ENCODE measurements at regions not wholly inside any gene's neighbourhood (a gene's known extent, or its start where the extent isn't known, plus 50 kb on each side); places are given as distances from the start of the nearest gene placed in this dataset.

DNA sequence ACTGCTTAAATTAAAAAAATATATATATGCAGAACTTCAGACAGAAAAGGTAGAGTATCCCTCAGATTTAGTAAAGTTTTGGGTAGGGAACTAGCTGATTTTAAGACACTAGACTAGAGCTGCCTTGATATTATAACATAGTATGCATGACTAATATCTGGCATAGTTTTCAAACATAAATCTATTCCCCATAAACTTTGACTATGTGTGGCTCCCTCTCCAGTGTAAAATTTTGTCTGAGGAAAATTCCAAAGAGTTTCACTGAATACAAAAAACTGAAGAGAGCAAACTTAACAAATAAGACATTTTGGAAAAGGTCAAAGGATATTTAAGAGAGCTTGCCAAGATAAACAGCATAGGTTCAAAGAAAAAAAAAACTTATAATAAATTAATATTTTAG is 66.2 kb upstream of the ZNF462 start:
- DNase-seq = no peak

DNA sequence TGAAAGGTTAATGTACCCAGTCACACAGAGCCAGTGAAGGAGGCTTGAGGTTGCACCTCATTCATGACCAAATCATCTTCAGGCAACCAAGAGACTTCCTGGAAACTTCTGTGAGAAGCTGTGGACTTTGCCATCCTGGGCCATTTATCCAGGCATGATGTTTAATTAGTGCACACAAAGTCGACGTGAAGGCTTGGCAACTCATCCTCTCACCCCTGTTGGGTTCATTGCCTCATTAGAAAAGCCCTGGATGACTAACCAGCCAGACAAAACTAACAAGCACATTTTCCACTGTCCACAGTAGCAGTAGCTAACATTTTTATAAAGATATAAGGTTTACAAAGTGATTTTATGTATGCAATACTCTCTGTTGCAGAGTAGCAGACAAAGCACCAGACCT is 65.7 kb upstream of the ZNF462 start:
- DNase-seq = no peak

DNA sequence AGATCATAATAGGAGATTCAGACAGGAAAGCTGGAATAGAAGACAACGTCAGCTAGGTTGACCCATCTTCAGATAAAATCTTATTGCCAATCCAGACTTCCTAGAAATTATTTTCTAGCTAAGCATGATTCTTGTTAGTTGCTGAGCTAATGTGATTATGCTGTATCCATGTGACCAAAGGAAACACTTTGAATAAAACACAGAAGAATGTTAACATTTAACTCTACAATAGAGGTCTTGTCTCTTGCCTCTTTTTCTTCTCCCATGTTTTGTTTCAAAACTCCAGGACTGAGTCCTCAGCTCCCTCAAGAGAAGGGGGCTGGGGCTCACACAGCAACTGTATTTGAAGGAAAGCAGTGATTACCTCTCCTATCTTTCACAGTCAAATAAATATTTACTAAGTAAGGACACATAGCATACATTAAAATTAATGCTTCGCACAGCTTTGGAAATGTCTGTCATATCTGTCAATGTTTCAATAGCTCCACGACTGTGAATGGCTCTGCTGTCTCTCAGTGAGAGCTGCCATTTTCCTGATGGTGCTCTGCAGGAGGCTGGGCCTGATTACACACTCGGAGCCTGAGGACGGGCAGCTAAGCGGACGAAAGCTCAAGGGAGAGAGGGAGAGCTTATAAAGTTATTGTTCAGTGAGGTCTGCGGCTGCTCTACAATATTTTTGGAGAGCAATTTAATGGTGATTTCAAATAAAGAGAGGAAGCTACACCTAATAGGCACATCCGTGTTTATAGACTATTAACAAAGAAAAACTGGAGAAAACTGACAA is 64.8 kb upstream of the ZNF462 start:
- DNase-seq = no peak

DNA sequence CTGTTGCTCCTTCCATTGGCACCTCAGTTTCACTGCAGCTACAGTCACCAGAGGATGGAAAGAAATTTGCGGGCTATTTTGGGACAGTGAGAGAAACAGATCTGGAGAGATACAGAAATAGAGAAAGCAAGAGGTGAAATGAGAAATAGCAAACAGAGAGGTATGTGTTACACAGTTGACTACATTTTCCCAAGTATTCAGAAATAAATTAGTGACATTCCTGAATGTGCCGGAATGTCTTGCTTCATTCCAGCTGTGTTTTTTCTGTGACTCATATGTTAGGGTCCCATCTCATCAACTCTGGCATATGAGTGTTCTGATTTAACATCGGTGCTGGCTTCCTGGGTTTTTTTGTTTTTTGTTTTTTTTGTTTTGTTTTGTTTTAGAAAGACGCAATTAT is 63.8 kb upstream of the ZNF462 start:
- no peak for DNase-seq

DNA sequence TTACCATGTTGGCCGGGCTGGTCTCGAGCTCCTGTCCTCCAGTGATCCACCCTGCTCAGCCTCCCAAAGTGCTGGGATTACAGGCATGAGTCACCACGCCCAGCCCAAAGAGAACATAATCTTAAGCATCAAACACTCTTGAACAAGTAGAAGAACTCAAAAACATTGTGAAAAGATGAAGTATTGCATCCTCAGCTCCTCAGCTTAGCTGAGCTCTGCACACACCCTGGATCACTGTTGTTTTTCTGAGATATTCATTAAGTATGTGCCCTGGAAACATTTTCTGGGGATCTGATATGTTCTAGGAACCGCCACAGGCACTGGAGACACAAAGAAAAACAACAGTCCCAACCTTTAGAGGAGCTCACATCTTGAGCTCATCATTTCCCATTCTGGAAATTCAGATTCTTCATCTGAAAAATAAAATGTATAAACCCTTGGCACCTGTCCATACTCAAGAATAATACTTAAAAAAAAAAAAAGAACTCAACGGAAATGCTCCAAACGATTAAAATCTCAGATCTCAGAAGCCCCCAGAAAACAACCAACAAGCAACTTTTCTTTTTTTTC is 62.2 kb upstream of the ZNF462 start:
- no peak for DNase-seq

DNA sequence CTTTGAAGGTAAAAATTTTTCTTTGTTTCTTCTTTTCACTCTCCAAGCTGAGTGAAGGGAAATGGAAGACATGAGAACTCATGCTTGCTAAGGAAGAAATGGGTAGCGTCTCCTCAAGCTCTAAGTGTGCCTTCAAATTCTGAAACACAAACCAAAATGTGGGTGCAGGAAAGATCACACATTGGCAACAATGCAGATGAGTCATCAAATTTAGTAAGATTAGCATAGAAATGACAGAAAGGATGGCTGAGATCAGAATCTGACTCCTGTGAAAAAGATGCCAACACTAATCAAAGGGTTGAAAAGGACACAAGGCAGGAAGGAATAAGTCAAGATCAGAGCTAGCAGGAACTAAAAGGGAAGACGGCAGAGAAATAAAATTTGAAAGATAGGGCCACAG is 61.1 kb upstream of the ZNF462 start:
- DNase-seq = no peak

All from CD4-positive, alpha-beta T cell treated with Interleukin-17A for 4 hours (primary cell).